OCI-LY3 (cell line): ENCODE measurements at regions not wholly inside any gene's neighbourhood (a gene's known extent, or its start where the extent isn't known, plus 50 kb on each side); places are given as distances from the start of the nearest gene placed in this dataset.
"Not testable (repeated sequence)": the region's sequence is repeated elsewhere in the genome, so short reads cannot be mapped to it uniquely, and the experiment has no call there.

Experiments used
- H2AFZ ChIP-seq: fragments of 200-600, 300-600 bp; shearing (Covaris generic); 2 replicates; pipeline ENCODE4 v1.6.0; 2014; ENCODE audit warnings: antibody characterized with exemption, low read depth, low read length
- H3K27ac ChIP-seq: fragments of 200-600, 300-600 bp; sonication (generic); 2 replicates; pipeline ENCODE4 v1.5.1; 2014; ENCODE audit warnings: mild to moderate bottlenecking, low read length, moderate library complexity, mixed read lengths
- H3K27me3 ChIP-seq: fragments of 200-600, 300-600 bp; sonication (generic); 2 replicates; pipeline ENCODE4 v1.6.1; 2014; ENCODE audit warnings: low read depth, low read length, mixed read lengths
- H3K36me3 ChIP-seq: fragments of 200-600, 300-600 bp; sonication (generic); replicated peaks from 2 replicates; pipeline ENCODE3; 2014; ENCODE audit warnings: low read depth, low read length, mixed read lengths
- H3K4me1 ChIP-seq: fragments of 300-600, 200-600 bp; sonication (generic); 2 replicates; pipeline ENCODE4 v1.6.1; 2014; ENCODE audit warnings: low read length, mixed read lengths
- H3K4me2 ChIP-seq: fragments of 200-600, 300-600 bp; sonication (generic); 2 replicates; pipeline ENCODE4 v1.6.1; 2014; ENCODE audit warnings: low read length, mixed read lengths
- H3K4me3 ChIP-seq: fragments of 300-600, 200-600 bp; sonication (generic); 2 replicates; pipeline ENCODE4 v1.5.1; 2014; ENCODE audit warnings: antibody characterized with exemption, mild to moderate bottlenecking, low read length, moderate library complexity
- H3K79me2 ChIP-seq: fragments of 300-600, 200-600 bp; shearing (Covaris generic); 2 replicates; pipeline ENCODE4 v1.6.1; 2014; ENCODE audit warnings: mild to moderate bottlenecking, low read length, mixed read lengths
- H3K9ac ChIP-seq: fragments of 300-600, 200-600 bp; shearing (Covaris generic); 2 replicates; pipeline ENCODE4 v1.6.0; 2014; ENCODE audit warnings: mild to moderate bottlenecking, low read length, moderate library complexity
- H3K9me3 ChIP-seq: fragments of 200-600, 300-600 bp; shearing (Covaris generic); 2 replicates; pipeline ENCODE4 v1.6.1; 2014; ENCODE audit warnings: low read length, mixed read lengths; ENCODE audit not compliant: insufficient read depth
- H4K20me1 ChIP-seq: fragments of 200-600, 300-600 bp; sonication (generic); 2 replicates; pipeline ENCODE4 v1.6.1; 2016; ENCODE audit warnings: low read length, mixed read lengths; ENCODE audit not compliant: insufficient read depth
- CTCF ChIP-seq: fragments of 200-600, 300-600 bp; sonication (generic); IDR thresholded peaks from 2 replicates; pipeline ENCODE4 v1.5.1; 2014; ENCODE audit warnings: antibody characterized with exemption, low read length, low read depth
- EZH2phosphoT487 ChIP-seq: fragments of 200-600 bp; shearing (Covaris generic); IDR thresholded peaks from 2 replicates; pipeline ENCODE4 v1.6.1; 2018; ENCODE audit warnings: antibody characterized with exemption, mixed run types, low read depth

- peak overlapping the region; percentile 51; the same call in 1 of the 2 replicates for H3K4me2 ChIP-seq
- peak overlapping the region; percentile 24; the same call in 1 of the 2 replicates for H3K9ac ChIP-seq
- no peaks in the 10 kb centered on the region for H3K36me3 ChIP-seq
- no peaks in the 10 kb centered on the region for H3K79me2 ChIP-seq
- H4K20me1 ChIP-seq: no peaks in the 10 kb centered on the region
- TF ChIP-seq CTCF: peak; percentile 75
- no peak for TF ChIP-seq EZH2phosphoT487
- H3K9me3 ChIP-seq: no peaks in the 10 kb centered on the region
- H2AFZ ChIP-seq: no peak overlapping the region
- 0 out of 2 replicates have a peak overlapping the region, but pooled peaks have one; percentile 8 for H3K27ac ChIP-seq
- H3K27me3 ChIP-seq: no peaks in the 10 kb centered on the region
- H3K4me3 ChIP-seq: no peak overlapping the region
- peaks cover 38% of the 10 kb centered on the region for H3K4me1 ChIP-seq
Observed at GRCh38 chr3:159884661-159885402, 103.8 kb upstream of the IL12A start.

GRCh38 chr3:159886050-159886449, 102.6 kb upstream of the IL12A start:
- H3K79me2 ChIP-seq: no peaks in the 10 kb centered on the region
- peak overlapping the region; percentile 24; the same call in 1 of the 2 replicates for H2AFZ ChIP-seq
- H3K9ac ChIP-seq: peak overlapping the region; percentile 24; the same call in 1 of the 2 replicates
- H3K27ac ChIP-seq: peak overlapping the region; percentile 8
- H3K9me3 ChIP-seq: no peaks in the 10 kb centered on the region
- peak overlapping the region; percentile 51 for H3K4me2 ChIP-seq
- no peaks in the 10 kb centered on the region for H3K27me3 ChIP-seq
- H3K4me1 ChIP-seq: peaks cover 38% of the 10 kb centered on the region
- H3K36me3 ChIP-seq: no peaks in the 10 kb centered on the region
- TF ChIP-seq EZH2phosphoT487 (no peak), CTCF (no peak)
- H4K20me1 ChIP-seq: no peaks in the 10 kb centered on the region
- H3K4me3 ChIP-seq: no peak overlapping the region

- H3K79me2 ChIP-seq, H3K36me3 ChIP-seq, H4K20me1 ChIP-seq, H3K4me3 ChIP-seq, H3K27me3 ChIP-seq, H2AFZ ChIP-seq, H3K9me3 ChIP-seq, H3K27ac ChIP-seq: not testable (repeated sequence)
- Histone ChIP-seq H3K4me1 (peaks cover 38% of the 10 kb centered on the region), H3K4me2 (peak overlapping the region; percentile 51), H3K9ac (0 out of 2 replicates have a peak overlapping the region, but pooled peaks have one; percentile 24)
Observed at GRCh38 chr3:159886530-159886929, 102.1 kb upstream of the IL12A start.

- peaks cover 38% of the 10 kb centered on the region for H3K4me1 ChIP-seq
- TF ChIP-seq EZH2phosphoT487: no peak
- TF ChIP-seq CTCF: no peak
- no peaks in the 10 kb centered on the region for H3K36me3 ChIP-seq
- H2AFZ ChIP-seq: no peak overlapping the region
- H3K27ac ChIP-seq: no peak overlapping the region
- no peaks in the 10 kb centered on the region for H4K20me1 ChIP-seq
- H3K9me3 ChIP-seq: no peaks in the 10 kb centered on the region
- H3K4me2 ChIP-seq: no peak overlapping the region
- no peaks in the 10 kb centered on the region for H3K79me2 ChIP-seq
- H3K4me3 ChIP-seq: no peak overlapping the region
- no peaks in the 10 kb centered on the region for H3K27me3 ChIP-seq
- H3K9ac ChIP-seq: no peak overlapping the region
Observed at GRCh38 chr3:159887168-159887567, 101.5 kb upstream of the IL12A start.
